Stimulated activated memory B cell treated with anti-CD40 and anti-IgM and Interleukin-4, amounts not matched to agents 10 μg/mL and 1 μg/mL and 100 μg/mL, for 72 hours (primary cell): ENCODE measurements at regions not wholly inside any gene's neighbourhood (a gene's known extent, or its start where the extent isn't known, plus 50 kb on each side); places are given as distances from the start of the nearest gene placed in this dataset.
"Not testable (repeated sequence)": the region's sequence is repeated elsewhere in the genome, so short reads cannot be mapped to it uniquely, and the experiment has no call there.

Experiments
- ATAC-seq: fragments of 150-1000 bp; cut with Tn5 transposase; 2 replicates; pipeline ENCODE4 v1.10.0; 2021
- H3K27ac Mint-ChIP-seq: one replicate; pipeline ENCODE4 v1.8.0; 2022; ENCODE audit warnings: mild to moderate bottlenecking, mixed read lengths
- H3K27me3 Mint-ChIP-seq: one replicate; pipeline ENCODE4 v1.8.0; 2022; ENCODE audit warnings: mixed read lengths
- H3K36me3 Mint-ChIP-seq: one replicate; pipeline ENCODE4 v1.8.0; 2022; ENCODE audit warnings: mixed read lengths
- H3K4me1 Mint-ChIP-seq: one replicate; pipeline ENCODE4 v1.8.0; 2022; ENCODE audit warnings: mixed read lengths
- H3K4me3 Mint-ChIP-seq: one replicate; pipeline ENCODE4 v1.8.0; 2022; ENCODE audit warnings: mild to moderate bottlenecking, moderate library complexity, mixed read lengths
- H3K9me3 Mint-ChIP-seq: one replicate; pipeline ENCODE4 v1.8.0; 2022; ENCODE audit warnings: mixed read lengths

DNA sequence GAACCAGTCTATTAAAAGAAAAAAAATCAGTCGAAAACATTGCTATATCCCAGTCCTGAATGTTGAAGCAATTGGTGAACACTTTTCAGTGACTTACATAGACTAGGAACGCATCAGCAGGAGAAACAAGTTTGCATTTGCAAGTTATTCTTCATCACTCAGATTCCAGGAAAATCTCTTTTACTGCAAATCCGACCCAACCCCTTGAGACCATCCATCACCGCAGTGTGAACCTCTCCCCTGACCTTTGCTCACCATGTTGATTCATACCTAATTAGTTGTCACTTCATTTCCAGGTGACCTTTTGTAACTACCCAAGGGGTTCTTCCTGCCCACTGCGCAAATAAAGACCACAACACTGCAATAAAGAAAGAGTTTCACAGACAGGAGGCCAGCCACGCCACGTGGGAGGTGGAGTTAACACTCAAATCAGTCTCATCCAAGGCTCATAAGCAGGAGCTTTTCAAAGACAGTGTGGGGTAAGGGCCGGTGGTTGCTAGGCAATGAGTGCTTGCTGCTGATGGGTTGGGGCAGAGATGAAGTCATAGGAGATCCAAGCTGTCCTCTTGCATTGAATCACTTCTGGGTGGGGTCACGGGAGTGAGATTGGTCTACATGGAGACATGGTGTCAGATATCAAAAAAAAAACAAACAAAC is 241.3 kb upstream of the TMEM132C start:
- no peak overlapping the region for H3K27ac Mint-ChIP-seq
- no peak overlapping the region for H3K4me3 Mint-ChIP-seq
- no peaks in the 10 kb centered on the region for H3K27me3 Mint-ChIP-seq
- H3K4me1 Mint-ChIP-seq = no peaks in the 10 kb centered on the region
- no peak for ATAC-seq
- H3K9me3 Mint-ChIP-seq = peaks cover 2% of the 10 kb centered on the region
- H3K36me3 Mint-ChIP-seq = no peaks in the 10 kb centered on the region

DNA sequence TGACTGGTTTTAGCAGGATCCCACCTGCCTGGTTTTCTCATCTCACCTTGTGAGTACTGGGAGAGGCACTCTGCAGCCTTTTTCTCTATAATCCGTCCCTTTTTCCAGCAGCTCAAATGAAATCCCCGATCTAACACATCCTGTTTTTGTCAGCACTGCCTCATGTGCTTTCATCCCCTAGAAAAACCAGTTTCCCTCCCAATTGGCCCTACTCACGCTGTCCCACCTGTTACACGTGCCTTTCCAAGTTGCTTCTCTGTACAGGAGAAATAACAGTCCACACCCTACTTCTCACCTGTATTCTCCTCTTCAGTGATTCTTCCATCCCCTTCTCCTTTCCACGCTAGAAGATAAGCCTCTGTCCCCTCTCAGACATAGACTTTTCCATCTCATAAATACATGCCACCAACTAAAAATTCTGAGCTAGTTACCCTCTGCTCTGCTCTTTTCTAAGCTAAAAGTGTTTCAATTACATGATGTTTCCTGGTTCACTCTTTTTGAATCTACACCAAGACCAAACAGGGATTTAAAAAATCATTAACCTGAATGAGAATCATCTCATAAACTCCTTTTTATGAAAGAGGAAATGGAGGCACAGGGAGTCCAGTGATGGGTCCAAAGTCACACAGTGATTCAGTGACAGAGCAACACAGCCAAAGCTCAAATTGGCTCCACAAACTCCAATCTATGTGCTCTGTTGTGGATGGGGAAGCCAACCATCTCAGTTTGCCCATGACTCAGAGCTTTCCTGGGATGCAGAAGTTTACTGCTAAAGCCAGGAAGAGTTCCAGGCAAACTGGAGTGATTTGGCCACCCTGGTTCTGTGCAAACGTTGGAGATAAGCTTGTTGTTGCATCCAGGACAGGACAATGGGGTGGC is 240.0 kb upstream of the TMEM132C start:
- ATAC-seq = no peak
- no peak overlapping the region for H3K27ac Mint-ChIP-seq
- no peaks in the 10 kb centered on the region for H3K27me3 Mint-ChIP-seq
- no peak overlapping the region for H3K4me3 Mint-ChIP-seq
- H3K4me1 Mint-ChIP-seq = no peaks in the 10 kb centered on the region
- H3K9me3 Mint-ChIP-seq = peaks cover 2% of the 10 kb centered on the region
- H3K36me3 Mint-ChIP-seq = no peaks in the 10 kb centered on the region

DNA sequence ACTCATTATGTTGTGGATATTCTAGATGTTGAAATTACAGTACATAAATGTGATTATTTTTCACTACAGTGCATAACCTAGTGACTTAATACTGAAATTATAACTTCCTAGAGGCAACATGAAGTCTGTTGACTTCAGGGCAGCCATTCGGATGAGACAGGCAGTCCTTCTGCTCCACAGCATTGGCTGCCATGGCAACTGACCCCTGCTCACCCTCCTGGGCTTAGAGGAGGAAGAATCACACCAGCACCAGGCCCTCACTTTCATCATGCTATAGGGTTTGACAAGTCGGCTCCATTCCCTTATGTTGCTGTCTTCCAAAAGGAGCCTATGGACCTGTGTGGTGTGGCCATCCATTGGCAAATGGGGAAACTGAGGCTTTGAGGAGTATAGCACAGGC is 233.5 kb upstream of the TMEM132C start:
- no peaks in the 10 kb centered on the region for H3K4me1 Mint-ChIP-seq
- H3K27ac Mint-ChIP-seq = no peak overlapping the region
- no peak for ATAC-seq
- peaks cover 4% of the 10 kb centered on the region for H3K9me3 Mint-ChIP-seq
- no peaks in the 10 kb centered on the region for H3K27me3 Mint-ChIP-seq
- H3K36me3 Mint-ChIP-seq = no peaks in the 10 kb centered on the region
- H3K4me3 Mint-ChIP-seq = no peak overlapping the region

DNA sequence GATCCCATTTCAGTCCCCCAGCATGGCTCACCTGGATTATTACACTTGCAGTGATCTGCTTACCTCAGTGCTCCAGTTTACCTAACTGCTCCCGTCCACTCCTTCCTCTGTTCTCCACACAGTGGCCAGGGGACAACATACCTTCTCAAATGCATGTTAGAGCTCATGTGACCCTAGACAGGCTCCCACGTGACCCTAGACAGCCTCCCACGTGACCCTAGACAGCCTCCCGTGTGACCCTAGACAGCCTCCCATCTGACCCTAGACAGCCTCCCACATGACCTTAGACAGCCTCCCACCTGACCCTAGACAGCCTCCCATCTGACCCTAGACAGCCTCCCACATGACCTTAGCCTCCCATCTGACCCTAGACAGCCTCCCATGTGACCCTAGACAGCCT is 226.0 kb upstream of the TMEM132C start:
- no peak overlapping the region for H3K4me3 Mint-ChIP-seq
- no peaks in the 10 kb centered on the region for H3K4me1 Mint-ChIP-seq
- H3K27me3 Mint-ChIP-seq = no peaks in the 10 kb centered on the region
- no peaks in the 10 kb centered on the region for H3K36me3 Mint-ChIP-seq
- peaks cover 16% of the 10 kb centered on the region for H3K9me3 Mint-ChIP-seq
- no peak for ATAC-seq
- no peak overlapping the region for H3K27ac Mint-ChIP-seq

DNA sequence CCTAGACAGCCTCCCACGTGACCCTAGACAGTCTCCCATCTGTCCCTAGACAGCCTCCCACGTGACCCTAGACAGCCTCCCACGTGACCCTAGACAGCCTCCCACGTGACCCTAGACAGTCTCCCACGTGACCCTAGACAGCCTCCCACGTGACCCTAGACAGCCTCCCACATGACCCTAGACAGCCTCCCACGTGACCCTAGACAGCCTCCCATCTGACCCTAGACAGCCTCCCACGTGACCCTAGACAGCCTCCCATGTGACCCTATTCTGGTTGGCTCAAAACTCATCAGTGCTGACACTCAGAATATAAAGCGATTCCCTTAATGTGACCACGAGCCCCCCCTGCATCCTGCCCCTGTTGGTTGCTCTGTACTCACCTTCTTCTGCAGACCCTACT is 224.7 kb upstream of the TMEM132C start:
- not testable (repeated sequence) for H3K4me3 Mint-ChIP-seq, H3K27me3 Mint-ChIP-seq, H3K36me3 Mint-ChIP-seq, H3K4me1 Mint-ChIP-seq, H3K27ac Mint-ChIP-seq, ATAC-seq
- H3K9me3 Mint-ChIP-seq = peaks cover 16% of the 10 kb centered on the region

DNA sequence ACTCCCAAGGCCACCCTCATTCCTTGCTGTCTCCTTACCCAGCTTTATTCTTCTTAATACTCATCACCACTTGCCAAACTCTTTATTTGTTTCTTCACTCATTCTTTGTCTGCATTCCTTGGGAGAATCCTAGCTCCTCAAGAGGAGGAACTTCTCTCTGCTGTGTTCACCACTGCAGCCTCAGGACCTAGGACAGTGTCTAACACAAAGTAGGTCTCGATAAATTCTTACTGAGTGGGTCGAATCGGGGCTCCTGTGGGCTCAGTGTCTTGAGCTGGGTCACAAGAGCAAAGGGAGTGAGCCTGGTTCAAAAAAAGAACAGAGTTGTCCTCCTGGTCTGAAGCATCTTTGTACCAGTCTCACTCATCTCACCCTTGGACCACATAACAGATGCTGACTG is 224.1 kb upstream of the TMEM132C start:
- Mint-ChIP-seq H3K9me3 (peaks cover 16% of the 10 kb centered on the region), H3K4me3 (no peak overlapping the region), H3K36me3 (no peaks in the 10 kb centered on the region), H3K4me1 (no peaks in the 10 kb centered on the region), H3K27ac (no peak overlapping the region), H3K27me3 (no peaks in the 10 kb centered on the region)
- no peak for ATAC-seq

DNA sequence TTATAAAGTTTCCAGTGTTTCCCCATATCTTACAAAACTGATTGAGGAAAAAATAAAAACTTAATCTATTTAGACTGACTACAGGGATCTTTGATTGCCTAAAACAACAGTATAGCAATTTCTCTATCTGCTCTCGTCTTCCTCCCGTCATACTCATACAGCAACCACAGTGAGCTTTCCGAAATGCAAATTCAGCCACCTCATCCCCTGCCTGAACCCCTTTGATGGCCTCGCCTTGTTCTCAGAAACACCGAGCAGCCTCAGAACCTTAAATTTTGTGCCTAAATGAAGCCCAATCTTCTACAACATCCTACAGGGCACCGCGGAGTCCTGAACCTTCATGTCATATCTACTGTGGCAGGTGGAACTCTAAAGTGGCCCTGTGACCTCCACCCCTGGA is 223.7 kb upstream of the TMEM132C start:
- ATAC-seq = no peak
- no peak overlapping the region for H3K4me3 Mint-ChIP-seq
- no peak overlapping the region for H3K27ac Mint-ChIP-seq
- H3K27me3 Mint-ChIP-seq = no peaks in the 10 kb centered on the region
- no peaks in the 10 kb centered on the region for H3K36me3 Mint-ChIP-seq
- no peaks in the 10 kb centered on the region for H3K4me1 Mint-ChIP-seq
- H3K9me3 Mint-ChIP-seq = peaks cover 14% of the 10 kb centered on the region

DNA sequence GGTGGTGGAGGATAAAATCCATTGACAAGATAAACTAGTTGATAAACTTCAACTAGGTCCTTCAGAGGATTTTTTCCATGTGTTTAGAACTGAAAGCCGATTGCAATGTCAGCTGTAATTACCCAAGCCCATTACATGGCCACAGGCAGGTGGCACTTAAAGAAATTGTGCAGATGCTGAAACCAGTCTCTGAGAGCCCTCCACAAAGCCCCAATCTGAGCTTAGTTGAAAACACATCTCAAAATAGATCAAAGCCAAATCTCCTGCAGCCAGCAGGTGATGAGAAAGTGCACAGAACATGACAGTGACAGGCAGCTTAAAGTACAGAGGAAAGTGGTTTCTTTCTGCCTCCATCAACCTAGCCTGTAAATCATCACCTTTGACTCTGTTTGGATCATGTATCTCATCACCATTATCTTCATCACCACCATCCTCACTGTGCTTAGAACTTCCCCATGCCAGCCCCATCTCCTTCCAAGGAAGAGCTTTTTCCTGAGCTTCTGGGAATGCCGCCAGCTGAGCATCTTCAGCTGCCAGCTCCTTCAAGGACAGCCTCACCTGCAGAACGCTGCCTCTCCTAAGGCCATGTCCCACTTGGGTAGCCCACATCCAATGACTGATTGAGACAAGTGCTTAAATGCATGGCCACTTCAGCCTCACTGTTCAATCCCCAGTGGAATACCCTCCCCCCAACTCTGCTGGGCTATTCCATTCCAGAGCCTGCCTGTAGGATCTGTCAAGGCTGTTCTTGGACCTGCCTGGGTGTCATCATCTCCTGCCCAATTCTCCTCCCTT is 219.5 kb upstream of the TMEM132C start:
- Mint-ChIP-seq H3K4me3 (no peak overlapping the region), H3K9me3 (peaks cover 7% of the 10 kb centered on the region), H3K27ac (no peak overlapping the region), H3K4me1 (no peaks in the 10 kb centered on the region), H3K27me3 (no peaks in the 10 kb centered on the region), H3K36me3 (no peaks in the 10 kb centered on the region)
- ATAC-seq = no peak

DNA sequence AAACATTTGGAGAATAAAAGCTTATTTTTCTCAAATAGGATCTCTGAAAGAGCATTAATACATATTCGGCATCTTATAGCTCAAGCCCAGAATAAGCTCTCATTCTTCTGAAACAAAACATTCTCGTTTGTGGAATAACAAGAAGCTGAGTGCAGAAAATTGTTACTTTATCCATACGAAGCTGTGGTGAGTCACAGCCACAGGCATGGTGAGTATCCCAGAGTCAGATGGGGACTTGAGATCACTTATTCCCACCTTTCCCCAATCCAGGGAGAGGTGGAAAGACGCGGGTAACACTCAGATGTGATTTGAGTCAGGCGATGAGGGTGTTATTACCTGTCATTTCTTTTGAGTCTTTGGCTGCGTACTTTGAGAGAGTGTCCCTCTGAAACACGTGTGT is 214.6 kb upstream of the TMEM132C start:
- Mint-ChIP-seq H3K9me3 (no peaks in the 10 kb centered on the region), H3K27ac (no peak overlapping the region), H3K4me3 (no peak overlapping the region), H3K4me1 (no peaks in the 10 kb centered on the region), H3K36me3 (no peaks in the 10 kb centered on the region), H3K27me3 (no peaks in the 10 kb centered on the region)
- ATAC-seq = no peak

DNA sequence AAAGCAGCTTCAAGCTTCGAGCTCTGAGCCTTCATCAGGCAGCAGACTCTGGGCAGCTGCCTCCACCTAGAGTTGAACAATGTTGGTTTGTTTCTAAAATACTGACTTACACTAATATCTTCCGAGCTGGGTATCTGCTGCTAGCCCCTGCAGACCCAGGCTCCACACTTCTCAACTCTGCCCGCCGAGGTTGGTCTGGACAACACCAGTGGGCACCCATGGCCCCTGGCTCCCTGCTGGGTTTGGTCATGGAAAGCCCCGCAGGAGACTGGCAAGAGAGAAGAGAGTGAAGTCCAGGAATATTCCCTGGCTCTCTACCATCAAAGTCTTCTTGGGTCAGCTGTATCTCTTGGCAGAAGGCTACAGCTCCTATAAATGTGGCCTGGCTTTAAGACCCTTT is 214.2 kb upstream of the TMEM132C start:
- Mint-ChIP-seq H3K9me3 (no peaks in the 10 kb centered on the region), H3K4me3 (no peak overlapping the region), H3K27ac (no peak overlapping the region), H3K36me3 (no peaks in the 10 kb centered on the region), H3K27me3 (no peaks in the 10 kb centered on the region), H3K4me1 (no peaks in the 10 kb centered on the region)
- ATAC-seq = no peak

DNA sequence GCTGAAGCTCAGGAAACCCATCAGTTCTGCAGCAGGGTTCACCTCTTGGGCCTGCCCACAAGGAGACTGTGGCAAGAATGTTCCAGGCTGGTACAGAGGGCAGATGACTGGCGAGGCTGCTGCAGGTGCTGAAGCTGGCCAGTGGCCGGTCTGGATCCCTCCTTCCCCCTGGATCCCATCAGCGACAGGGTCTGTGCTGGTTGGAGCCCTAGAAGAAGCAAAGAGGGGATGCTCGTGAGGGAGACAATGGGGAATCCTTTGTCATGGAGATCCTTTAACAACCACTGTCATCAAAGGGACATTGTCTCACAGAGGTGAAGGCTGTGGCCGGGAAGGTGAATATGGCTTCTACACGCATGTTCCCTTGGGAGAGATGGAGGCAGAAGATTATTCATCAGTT is 211.4 kb upstream of the TMEM132C start:
- Mint-ChIP-seq H3K4me3 (no peak overlapping the region), H3K9me3 (no peaks in the 10 kb centered on the region), H3K27ac (no peak overlapping the region), H3K27me3 (no peaks in the 10 kb centered on the region), H3K36me3 (no peaks in the 10 kb centered on the region), H3K4me1 (no peaks in the 10 kb centered on the region)
- ATAC-seq = no peak

DNA sequence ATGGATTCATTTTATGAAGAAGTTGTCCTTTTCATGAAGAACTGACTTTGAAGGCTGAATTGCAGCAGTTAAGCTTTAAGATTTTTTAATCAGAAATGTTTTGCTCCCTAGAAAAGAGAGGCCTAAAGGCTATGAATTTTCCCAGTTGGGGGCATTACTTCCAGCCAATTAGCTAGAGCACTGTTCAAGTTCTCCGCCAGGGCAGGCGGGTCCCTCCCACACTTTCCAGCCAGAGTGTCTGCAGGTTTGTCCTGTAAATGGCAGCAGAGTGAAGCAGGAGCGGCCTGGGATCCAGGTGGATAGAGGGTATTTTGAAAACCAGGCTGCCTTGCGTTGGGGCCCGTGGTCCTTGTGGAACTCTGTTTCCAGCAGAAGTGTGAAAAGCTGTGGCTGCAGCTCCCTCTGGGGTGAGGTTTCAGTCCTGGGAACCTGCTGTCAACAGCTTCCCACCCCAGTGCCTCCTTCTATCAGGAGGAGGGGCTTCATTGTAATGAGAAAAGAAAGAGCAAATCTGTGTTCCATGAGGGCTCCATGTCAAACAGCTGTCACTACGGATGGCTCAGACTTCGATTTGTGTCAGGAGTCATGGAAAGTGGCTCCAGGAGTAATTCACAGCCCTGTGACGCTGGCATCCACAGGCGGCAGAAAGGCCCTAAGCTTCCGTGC is 210.7 kb upstream of the TMEM132C start:
- no peaks in the 10 kb centered on the region for H3K9me3 Mint-ChIP-seq
- H3K4me3 Mint-ChIP-seq = no peak overlapping the region
- no peak for ATAC-seq
- no peaks in the 10 kb centered on the region for H3K36me3 Mint-ChIP-seq
- no peaks in the 10 kb centered on the region for H3K27me3 Mint-ChIP-seq
- H3K27ac Mint-ChIP-seq = no peak overlapping the region
- H3K4me1 Mint-ChIP-seq = no peaks in the 10 kb centered on the region

DNA sequence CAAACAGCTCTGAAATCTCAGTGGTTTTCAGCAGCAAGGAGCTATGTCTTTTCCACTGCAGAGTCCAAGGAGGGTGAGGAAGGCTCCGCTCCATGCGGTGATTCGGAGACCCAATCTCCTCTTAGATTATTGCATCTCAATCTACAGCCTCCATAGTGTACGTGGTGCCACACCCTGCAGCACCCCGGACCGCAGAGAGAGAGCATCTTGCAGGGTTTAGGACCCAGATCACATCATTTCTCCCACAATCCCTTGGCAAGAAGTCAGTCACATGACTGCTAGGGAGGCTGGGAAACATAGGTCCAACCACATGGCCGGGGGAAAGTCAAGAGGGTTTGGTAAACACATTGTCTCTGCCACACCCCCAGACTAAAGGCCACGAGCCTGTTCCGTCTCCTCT is 209.4 kb upstream of the TMEM132C start:
- H3K27ac Mint-ChIP-seq = no peak overlapping the region
- H3K36me3 Mint-ChIP-seq = no peaks in the 10 kb centered on the region
- H3K4me1 Mint-ChIP-seq = no peaks in the 10 kb centered on the region
- no peaks in the 10 kb centered on the region for H3K9me3 Mint-ChIP-seq
- ATAC-seq = no peak
- H3K4me3 Mint-ChIP-seq = no peak overlapping the region
- no peaks in the 10 kb centered on the region for H3K27me3 Mint-ChIP-seq

DNA sequence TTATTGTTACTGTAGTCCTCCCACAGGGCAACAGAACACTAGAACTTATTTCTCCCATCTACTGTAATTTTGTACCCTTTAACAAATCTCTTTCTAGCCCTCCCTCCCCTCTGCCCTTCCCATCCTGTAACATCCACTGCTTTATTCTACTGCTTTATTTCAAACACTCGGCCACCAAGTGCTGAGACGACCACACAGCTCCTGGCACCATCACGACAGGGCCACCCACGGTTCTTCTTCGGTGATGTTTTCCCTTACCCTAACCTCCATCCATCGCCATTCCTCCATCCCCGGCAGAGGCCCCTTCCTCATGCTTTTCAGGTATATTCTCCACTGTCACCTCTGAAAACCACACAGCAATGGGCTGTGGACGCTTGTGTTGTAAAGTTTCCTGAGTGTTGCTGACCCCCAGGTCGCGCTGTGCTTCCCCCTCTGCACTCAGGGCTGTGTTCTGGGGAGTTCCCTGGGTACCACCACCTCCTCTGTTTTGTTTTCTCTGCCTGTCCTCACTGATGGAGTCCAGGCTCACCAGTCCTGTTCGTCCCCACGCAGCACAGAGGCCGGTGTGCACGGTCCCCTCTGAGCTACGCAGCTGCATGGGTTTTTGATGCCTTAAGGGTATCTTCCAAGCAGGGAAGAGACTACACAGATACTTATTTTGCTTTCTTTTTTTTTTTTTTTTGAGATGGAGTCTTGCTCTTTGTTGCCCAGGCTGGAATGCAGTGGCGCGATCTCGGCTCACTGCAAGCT is 207.2 kb upstream of the TMEM132C start:
- H3K4me1 Mint-ChIP-seq = no peaks in the 10 kb centered on the region
- peaks cover 2% of the 10 kb centered on the region for H3K9me3 Mint-ChIP-seq
- no peak for ATAC-seq
- no peak overlapping the region for H3K4me3 Mint-ChIP-seq
- H3K27ac Mint-ChIP-seq = no peak overlapping the region
- no peaks in the 10 kb centered on the region for H3K27me3 Mint-ChIP-seq
- H3K36me3 Mint-ChIP-seq = no peaks in the 10 kb centered on the region

DNA sequence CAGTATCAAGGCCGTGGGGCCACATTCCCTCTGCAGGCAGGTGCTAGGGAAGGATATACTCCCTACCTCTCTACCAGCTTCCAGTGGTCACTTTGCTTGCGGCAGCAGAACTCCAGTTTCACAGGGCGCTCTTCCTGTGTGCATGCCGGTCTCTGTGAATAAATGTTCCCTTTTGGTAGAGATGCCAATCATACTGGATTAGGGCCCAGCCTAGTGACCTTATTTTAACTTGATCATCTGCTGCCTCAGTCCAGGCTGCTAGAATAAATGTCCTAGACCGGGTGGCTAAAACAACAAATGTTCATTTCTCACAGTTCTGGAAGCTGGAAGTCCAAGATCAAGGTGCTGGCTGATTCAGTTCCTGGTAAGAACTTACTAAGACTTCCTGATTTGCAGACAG is 198.8 kb upstream of the TMEM132C start:
- no peaks in the 10 kb centered on the region for H3K4me1 Mint-ChIP-seq
- H3K27ac Mint-ChIP-seq = no peak overlapping the region
- H3K9me3 Mint-ChIP-seq = peaks cover 10% of the 10 kb centered on the region
- ATAC-seq = no peak
- peaks cover 7% of the 10 kb centered on the region for H3K27me3 Mint-ChIP-seq
- no peaks in the 10 kb centered on the region for H3K36me3 Mint-ChIP-seq
- H3K4me3 Mint-ChIP-seq = no peak overlapping the region
